HEK293 (cell line): ENCODE measurements at regions not wholly inside any gene's neighbourhood (a gene's known extent, or its start where the extent isn't known, plus 50 kb on each side); places are given as distances from the start of the nearest gene placed in this dataset.

Experiments used
- CTCF ChIA-PET: fragments of 350-600 bp; formaldehyde crosslinking; extraction: SDS; loops from one replicate; lab custom pipeline; 2021; ENCODE audit warnings: antibody characterized with exemption; lab: Yijun Ruan, JAX
- POLR2A ChIA-PET: fragments of 300-600 bp; formaldehyde crosslinking; extraction: SDS; loops from one replicate; lab custom pipeline; 2020; ENCODE audit warnings: antibody characterized with exemption, inconsistent platforms; lab: Yijun Ruan, JAX
- H3K27ac ChIP-seq: fragments of 200-500 bp; sonication (Bioruptor generic); 2 replicates; pipeline ENCODE4 v1.5.1; 2014; ENCODE audit warnings: low read depth, low read length, control low read depth, inconsistent platforms; ENCODE audit errors: extremely low read depth
- H3K36me3 ChIP-seq, 2 experiments: fragments of 200-500 bp in 1 of 2; sonication (Bioruptor generic) in 1 of 2; 1 replicate in 1 of 2; 2 replicates in 1 of 2; pipeline ENCODE4 v1.5.1; 2014 to 2017; ENCODE audit warnings: inconsistent platforms in 2 of 2, low read length in 2 of 2; ENCODE audit not compliant: control insufficient read depth in 2 of 2, insufficient read depth in 1 of 2
- H3K4me1 ChIP-seq: fragments of 200-500 bp; sonication (Bioruptor generic); 2 replicates; pipeline ENCODE4 v1.5.1; 2014; ENCODE audit warnings: mild to moderate bottlenecking, low read length, inconsistent platforms; ENCODE audit not compliant: control insufficient read depth, insufficient read depth
- H3K4me3 ChIP-seq: 2 replicates; pipeline ENCODE4 v1.5.1; 2011; ENCODE audit warnings: low read depth, mild to moderate bottlenecking, control low read depth, low read length, moderate library complexity
- H3K9me3 ChIP-seq: fragments of 200-500 bp; sonication (Bioruptor generic); 2 replicates; pipeline ENCODE4 v1.5.1; 2014; ENCODE audit warnings: low read depth, low read length, inconsistent platforms; ENCODE audit not compliant: control insufficient read depth, insufficient read depth
- HIC1 ChIP-seq: fragments of 450-650 bp; formaldehyde crosslinking; IDR thresholded peaks from 2 replicates; pipeline ENCODE4 v1.5.1; 2016; ENCODE audit warnings: missing biosample characterization, missing genetic modification characterization
- PRDM10 ChIP-seq: fragments of 450-650 bp; formaldehyde crosslinking; IDR thresholded peaks from 2 replicates; pipeline ENCODE4 v1.5.1; 2016; ENCODE audit warnings: missing biosample characterization, missing genetic modification characterization
- PRDM2 ChIP-seq: fragments of 450-650 bp; formaldehyde crosslinking; IDR thresholded peaks from 2 replicates; pipeline ENCODE4 v1.5.1; 2016; ENCODE audit warnings: missing biosample characterization, missing genetic modification characterization, borderline replicate concordance
- RBAK ChIP-seq: fragments of 450-650 bp; formaldehyde crosslinking; IDR thresholded peaks from 2 replicates; pipeline ENCODE4 v1.5.1; 2016; ENCODE audit warnings: missing biosample characterization, missing genetic modification characterization
- REPIN1 ChIP-seq: fragments of 450-650 bp; formaldehyde crosslinking; IDR thresholded peaks from 2 replicates; pipeline ENCODE4 v1.5.1; 2017; ENCODE audit warnings: missing biosample characterization, missing genetic modification characterization, low read depth
- TSHZ1 ChIP-seq: fragments of 450-650 bp; formaldehyde crosslinking; IDR thresholded peaks from 2 replicates; pipeline ENCODE4 v1.5.1; 2016; ENCODE audit warnings: missing biosample characterization, missing genetic modification characterization, borderline replicate concordance
- ZBTB20 ChIP-seq: fragments of 450-650 bp; formaldehyde crosslinking; IDR thresholded peaks from 2 replicates; pipeline ENCODE4 v1.5.1; 2016; ENCODE audit warnings: missing biosample characterization, missing genetic modification characterization
- ZBTB8A ChIP-seq: fragments of 450-650 bp; formaldehyde crosslinking; IDR thresholded peaks from 2 replicates; pipeline ENCODE4 v1.5.1; 2016; ENCODE audit warnings: missing biosample characterization, missing genetic modification characterization
- ZNF26 ChIP-seq: fragments of 450-650 bp; formaldehyde crosslinking; IDR thresholded peaks from 2 replicates; pipeline ENCODE4 v1.5.1; 2016; ENCODE audit warnings: missing biosample characterization, missing genetic modification characterization
- ZNF280D ChIP-seq: fragments of 450-650 bp; formaldehyde crosslinking; IDR thresholded peaks from 2 replicates; pipeline ENCODE4 v1.5.1; 2016; ENCODE audit warnings: missing biosample characterization, missing genetic modification characterization
- ZNF324 ChIP-seq: fragments of 450-650 bp; formaldehyde crosslinking; IDR thresholded peaks from 2 replicates; pipeline ENCODE4 v1.5.1; 2016; ENCODE audit warnings: missing biosample characterization, missing genetic modification characterization
- ZNF335 ChIP-seq: fragments of 450-650 bp; formaldehyde crosslinking; conservative IDR thresholded peaks from 2 replicates; pipeline ENCODE4 v1.5.1; 2016; ENCODE audit warnings: missing biosample characterization, missing genetic modification characterization
- ZNF521 ChIP-seq: fragments of 450-650 bp; formaldehyde crosslinking; IDR thresholded peaks from 2 replicates; pipeline ENCODE4 v1.5.1; 2017; ENCODE audit warnings: missing biosample characterization, mild to moderate bottlenecking, missing genetic modification characterization
- ZNF530 ChIP-seq: fragments of 450-650 bp; formaldehyde crosslinking; IDR thresholded peaks from 2 replicates; pipeline ENCODE4 v1.5.1; 2016; ENCODE audit warnings: low read depth, missing biosample characterization, missing genetic modification characterization
- ZNF747 ChIP-seq: fragments of 450-650 bp; formaldehyde crosslinking; IDR thresholded peaks from 2 replicates; pipeline ENCODE4 v1.5.1; 2016; ENCODE audit warnings: missing biosample characterization, missing genetic modification characterization
- ZSCAN23 ChIP-seq: fragments of 450-650 bp; formaldehyde crosslinking; IDR thresholded peaks from 2 replicates; pipeline ENCODE4 v1.5.1; 2016; ENCODE audit warnings: missing biosample characterization, missing genetic modification characterization

GRCh38 chr3:30384546-30385072 is 221.8 kb upstream of the TGFBR2 start (continued):
- TF ChIP-seq PRDM10 (tag by site-specific recombination) (no peak), ZNF324 (tag by site-specific recombination) (no peak), ZNF26 (tag by site-specific recombination) (no peak), REPIN1 (tag by site-specific recombination) (no peak), PRDM2 (tag by site-specific recombination) (no peak), ZBTB20 (tag by site-specific recombination) (no peak), ZNF530 (tag by site-specific recombination) (no peak), ZNF747 (tag by site-specific recombination) (no peak), TSHZ1 (tag by site-specific recombination) (no peak), RBAK (tag by site-specific recombination) (no peak), ZNF521 (tag by site-specific recombination) (no peak)

GRCh38 chr3:30393079-30393478 is 213.3 kb upstream of the TGFBR2 start:
- Histone ChIP-seq H3K4me3 (no peak overlapping the region), H3K9me3 (no peaks in the 10 kb centered on the region), H3K27ac (no peak overlapping the region), H3K4me1 (no peaks in the 10 kb centered on the region), H3K36me3 (no peaks in the 10 kb centered on the region)
- CTCF ChIA-PET = interaction anchor here (0.6 kb wide), 1 partner anchor 25 kb away, joined by 3 read pairs; no protein-coding TSS in a partner anchor
- POLR2A ChIA-PET = no interaction called here
- TF ChIP-seq ZBTB8A (tag by site-specific recombination) (no peak), HIC1 (tag by site-specific recombination) (no peak), ZSCAN23 (tag by site-specific recombination) (no peak), ZNF280D (tag by site-specific recombination) (no peak), ZNF335 (tag by site-specific recombination) (no peak)
